GM23338 (cell line): ENCODE measurements at regions not wholly inside any gene's neighbourhood (a gene's known extent, or its start where the extent isn't known, plus 50 kb on each side); places are given as distances from the start of the nearest gene placed in this dataset.

Source experiments
- ATAC-seq: fragments of 200-7000 bp; cut with Tn5 transposase; 3 replicates; pipeline ENCODE4 v1.9.1; 2020
- DNase-seq: peaks from one replicate; pipeline ENCODE4 v3.0.0-alpha.2; 2015; ENCODE audit warnings: low spot score
- H2AFZ ChIP-seq: fragments of 200-600 bp; sonication (generic); 2 replicates; pipeline ENCODE4 v1.8.0; 2016; ENCODE audit warnings: antibody characterized with exemption, mild to moderate bottlenecking, moderate library complexity
- H3F3A ChIP-seq: fragments of 200-600 bp; sonication (generic); replicated peaks from 2 replicates; pipeline ENCODE4 v1.8.0; 2017; ENCODE audit warnings: antibody characterized with exemption, mixed run types, low read depth
- H3K27ac ChIP-seq: fragments of 200-600 bp; sonication (generic); 2 replicates; pipeline ENCODE4 v1.6.1; 2016; ENCODE audit warnings: low read depth
- H3K27me3 ChIP-seq: fragments of 200-600 bp; sonication (generic); 2 replicates; pipeline ENCODE4 v1.8.0; 2016; ENCODE audit warnings: mild to moderate bottlenecking, mixed run types, moderate library complexity; ENCODE audit not compliant: insufficient read depth
- H3K36me3 ChIP-seq: fragments of 200-600 bp; sonication (generic); 2 replicates; pipeline ENCODE4 v1.8.0; 2016; ENCODE audit warnings: mild to moderate bottlenecking; ENCODE audit not compliant: insufficient read depth
- H3K4me1 ChIP-seq: fragments of 200-600 bp; sonication (generic); 2 replicates; pipeline ENCODE4 v1.8.0; 2016; ENCODE audit warnings: mild to moderate bottlenecking, moderate library complexity; ENCODE audit not compliant: insufficient read depth
- H3K4me2 ChIP-seq: fragments of 200-600 bp; sonication (generic); 2 replicates; pipeline ENCODE4 v1.7.1; 2017; ENCODE audit warnings: mixed run types
- H3K4me3 ChIP-seq: fragments of 200-600 bp; sonication (generic); 2 replicates; pipeline ENCODE4 v1.6.1; 2016; ENCODE audit warnings: mixed run types
- H3K79me2 ChIP-seq: fragments of 200-600 bp; sonication (generic); replicated peaks from 2 replicates; pipeline ENCODE4 v1.8.0; 2017; ENCODE audit warnings: mild to moderate bottlenecking; ENCODE audit not compliant: insufficient read depth
- H3K9me2 ChIP-seq: fragments of 200-600 bp; sonication (generic); 2 replicates; pipeline ENCODE4 v1.8.0; 2017; ENCODE audit not compliant: insufficient read depth
- H4K20me1 ChIP-seq: fragments of 200-600 bp; sonication (generic); replicated peaks from 2 replicates; pipeline ENCODE4 v1.8.0; 2017; ENCODE audit warnings: mild to moderate bottlenecking; ENCODE audit not compliant: insufficient read depth
- H3K27ac Mint-ChIP-seq: 2 replicates; pipeline ENCODE4 v1.8.0; 2020; ENCODE audit warnings: inconsistent platforms, mild to moderate bottlenecking, moderate library complexity, mixed read lengths
- H3K27me3 Mint-ChIP-seq: 3 replicates; pipeline ENCODE4 v1.8.0; 2022; ENCODE audit warnings: low read depth, mild to moderate bottlenecking, moderate library complexity, mixed read lengths, inconsistent platforms; ENCODE audit not compliant: insufficient read depth, poor library complexity
- H3K36me3 Mint-ChIP-seq: 3 replicates; pipeline ENCODE4 v1.8.0; 2021; ENCODE audit warnings: low read depth, mild to moderate bottlenecking, inconsistent platforms, moderate library complexity, mixed read lengths
- H3K4me1 Mint-ChIP-seq: 3 replicates; pipeline ENCODE4 v1.8.0; 2020; ENCODE audit warnings: mild to moderate bottlenecking, inconsistent platforms, mixed read lengths
- H3K4me3 Mint-ChIP-seq: 3 replicates; pipeline ENCODE4 v1.8.0; 2021; ENCODE audit warnings: moderate library complexity, mild to moderate bottlenecking, inconsistent platforms, mixed read lengths
- H3K9me3 Mint-ChIP-seq: 3 replicates; pipeline ENCODE4 v1.8.0; 2020; ENCODE audit warnings: moderate library complexity, mild to moderate bottlenecking, inconsistent platforms, mixed read lengths
- CREB1 ChIP-seq: fragments of 250-450 bp; sonication (Bioruptor Pico); IDR thresholded peaks from 2 replicates; pipeline ENCODE4 v1.5.0; 2020; ENCODE audit warnings: low read depth, mild to moderate bottlenecking, moderate library complexity
- EZH2 ChIP-seq: fragments of 200-600 bp; sonication (generic); IDR thresholded peaks from one replicate; pipeline ENCODE4 v1.8.0; 2017; ENCODE audit warnings: antibody characterized with exemption, mild to moderate bottlenecking, low read depth; ENCODE audit not compliant: unreplicated experiment
- EZH2phosphoT487 ChIP-seq: fragments of 200-600 bp; sonication (generic); IDR thresholded peaks from one replicate; pipeline ENCODE4 v1.8.1; 2018; ENCODE audit warnings: antibody characterized with exemption; ENCODE audit not compliant: unreplicated experiment
- JUNB ChIP-seq: IDR thresholded peaks from one replicate; pipeline ENCODE4 v1.6.1; 2016; ENCODE audit warnings: antibody characterized with exemption; ENCODE audit not compliant: unreplicated experiment
- NANOG ChIP-seq: IDR thresholded peaks from 2 replicates; pipeline ENCODE4 v1.6.1; 2016; ENCODE audit warnings: antibody characterized with exemption, borderline replicate concordance
- STAT1 ChIP-seq: IDR thresholded peaks from one replicate; pipeline ENCODE4 v1.6.1; 2016; ENCODE audit warnings: antibody characterized with exemption; ENCODE audit not compliant: unreplicated experiment
- ZNF114 ChIP-seq: fragments of 250-450 bp; sonication (Bioruptor Pico); IDR thresholded peaks from 2 replicates; pipeline ENCODE4 v1.5.0; 2020; ENCODE audit warnings: mild to moderate bottlenecking, moderate library complexity
- ZNF331 ChIP-seq: fragments of 250-450 bp; sonication (Bioruptor Pico); IDR thresholded peaks from 2 replicates; pipeline ENCODE4 v1.5.0; 2020; ENCODE audit warnings: low read depth, mild to moderate bottlenecking, moderate library complexity
- TF ChIP-seq, protein P1 (sequence below), 2 experiments: fragments of 200-600 bp in 1 of 2; sonication (generic) in 1 of 2; conservative IDR thresholded peaks; 2 replicates each; pipeline versions ENCODE4 v1.5.1 to v1.6.1; 2016 to 2017; ENCODE audit warnings: antibody characterized with exemption in 2 of 2, low read depth in 2 of 2, mild to moderate bottlenecking in 2 of 2, moderate library complexity in 1 of 2
- TF ChIP-seq, protein P2 (sequence below): IDR thresholded peaks from 2 replicates; pipeline ENCODE4 v1.6.1; 2016; ENCODE audit warnings: antibody characterized with exemption
- TF ChIP-seq, protein P3 (sequence below): fragments of 250-450 bp; sonication (Bioruptor Pico); IDR thresholded peaks from 2 replicates; pipeline ENCODE4 v1.5.0; 2020; ENCODE audit warnings: mild to moderate bottlenecking, moderate library complexity

DNA sequence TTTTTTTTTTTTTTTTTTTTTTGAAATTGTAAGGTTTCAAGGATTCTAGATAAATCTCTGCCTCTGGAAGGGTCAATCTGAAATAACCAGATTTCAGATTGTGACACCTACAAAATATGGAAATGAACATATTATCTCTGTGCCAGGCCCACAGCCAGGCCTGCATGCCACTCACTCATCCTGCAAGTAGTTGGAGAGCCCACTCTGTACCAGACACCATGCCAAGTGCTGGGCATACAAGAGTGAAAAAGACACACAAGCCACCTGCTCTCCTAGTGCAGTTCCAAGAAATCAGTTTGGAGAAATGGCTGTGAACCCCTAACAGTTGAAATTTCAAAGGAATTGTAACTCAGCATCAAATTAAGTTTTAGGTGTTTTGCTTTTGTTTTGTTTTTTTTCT is 145.9 kb upstream of the NOCT start (continued):
- TF ChIP-seq JUNB = no peak
- no peak for TF ChIP-seq ZNF331
- TF ChIP-seq NANOG = no peak
- no peak for TF ChIP-seq STAT1
- no peak for TF ChIP-seq EZH2
- TF ChIP-seq, protein P1, sequence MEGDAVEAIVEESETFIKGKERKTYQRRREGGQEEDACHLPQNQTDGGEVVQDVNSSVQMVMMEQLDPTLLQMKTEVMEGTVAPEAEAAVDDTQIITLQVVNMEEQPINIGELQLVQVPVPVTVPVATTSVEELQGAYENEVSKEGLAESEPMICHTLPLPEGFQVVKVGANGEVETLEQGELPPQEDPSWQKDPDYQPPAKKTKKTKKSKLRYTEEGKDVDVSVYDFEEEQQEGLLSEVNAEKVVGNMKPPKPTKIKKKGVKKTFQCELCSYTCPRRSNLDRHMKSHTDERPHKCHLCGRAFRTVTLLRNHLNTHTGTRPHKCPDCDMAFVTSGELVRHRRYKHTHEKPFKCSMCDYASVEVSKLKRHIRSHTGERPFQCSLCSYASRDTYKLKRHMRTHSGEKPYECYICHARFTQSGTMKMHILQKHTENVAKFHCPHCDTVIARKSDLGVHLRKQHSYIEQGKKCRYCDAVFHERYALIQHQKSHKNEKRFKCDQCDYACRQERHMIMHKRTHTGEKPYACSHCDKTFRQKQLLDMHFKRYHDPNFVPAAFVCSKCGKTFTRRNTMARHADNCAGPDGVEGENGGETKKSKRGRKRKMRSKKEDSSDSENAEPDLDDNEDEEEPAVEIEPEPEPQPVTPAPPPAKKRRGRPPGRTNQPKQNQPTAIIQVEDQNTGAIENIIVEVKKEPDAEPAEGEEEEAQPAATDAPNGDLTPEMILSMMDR (conservative IDR thresholded peaks at IDR 0.05; ENCODE audit: low read depth in 2 of 2) = no peak
- TF ChIP-seq ZNF114 (CRISPR knock-in tag) = no peak

DNA sequence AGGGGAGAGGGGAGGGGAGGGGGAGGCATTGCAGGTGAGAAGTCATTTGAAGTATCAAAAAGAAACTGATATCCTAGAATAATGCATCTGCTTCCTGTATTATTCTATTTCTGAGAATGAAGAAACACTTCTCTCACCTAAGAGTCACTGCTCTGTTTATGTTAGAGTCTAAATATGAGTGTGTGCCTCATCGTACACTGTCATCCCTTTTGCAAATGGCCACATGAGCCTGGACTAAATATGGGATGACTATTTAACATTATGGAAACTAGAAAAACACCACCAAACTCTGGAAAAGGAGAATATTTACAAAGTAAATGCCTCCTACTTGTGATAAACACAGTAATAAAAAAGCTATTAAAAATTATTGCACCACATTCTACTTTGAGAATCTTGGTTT is 146.4 kb upstream of the NOCT start:
- H3K4me1 Mint-ChIP-seq = peaks cover 16% of the 10 kb centered on the region
- Histone ChIP-seq H3F3A (no peaks in the 10 kb centered on the region), H2AFZ (no peak overlapping the region), H3K36me3 (no peaks in the 10 kb centered on the region), H3K27me3 (no peaks in the 10 kb centered on the region), H3K9me2 (no peaks in the 10 kb centered on the region), H3K79me2 (no peaks in the 10 kb centered on the region), H4K20me1 (no peaks in the 10 kb centered on the region), H3K4me1 (peaks cover 3% of the 10 kb centered on the region; the same call in 1 of the 2 replicates), H3K27ac (no peak overlapping the region), H3K4me2 (no peak overlapping the region), H3K4me3 (no peak overlapping the region)
- no peaks in the 10 kb centered on the region; the same call in 2 of the 3 replicates for H3K9me3 Mint-ChIP-seq
- DNase-seq (no peak), ATAC-seq (no peak)
- H3K27ac Mint-ChIP-seq = no peak overlapping the region
- no peaks in the 10 kb centered on the region for H3K27me3 Mint-ChIP-seq
- H3K4me3 Mint-ChIP-seq = no peak overlapping the region
- H3K36me3 Mint-ChIP-seq = no peaks in the 10 kb centered on the region
- TF ChIP-seq, protein P2, sequence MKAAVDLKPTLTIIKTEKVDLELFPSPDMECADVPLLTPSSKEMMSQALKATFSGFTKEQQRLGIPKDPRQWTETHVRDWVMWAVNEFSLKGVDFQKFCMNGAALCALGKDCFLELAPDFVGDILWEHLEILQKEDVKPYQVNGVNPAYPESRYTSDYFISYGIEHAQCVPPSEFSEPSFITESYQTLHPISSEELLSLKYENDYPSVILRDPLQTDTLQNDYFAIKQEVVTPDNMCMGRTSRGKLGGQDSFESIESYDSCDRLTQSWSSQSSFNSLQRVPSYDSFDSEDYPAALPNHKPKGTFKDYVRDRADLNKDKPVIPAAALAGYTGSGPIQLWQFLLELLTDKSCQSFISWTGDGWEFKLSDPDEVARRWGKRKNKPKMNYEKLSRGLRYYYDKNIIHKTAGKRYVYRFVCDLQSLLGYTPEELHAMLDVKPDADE = no peak
- TF ChIP-seq EZH2phosphoT487 (no peak), EZH2 (no peak), NANOG (no peak), ZNF114 (CRISPR knock-in tag) (no peak), CREB1 (CRISPR knock-in tag) (no peak)
- TF ChIP-seq, protein P3, sequence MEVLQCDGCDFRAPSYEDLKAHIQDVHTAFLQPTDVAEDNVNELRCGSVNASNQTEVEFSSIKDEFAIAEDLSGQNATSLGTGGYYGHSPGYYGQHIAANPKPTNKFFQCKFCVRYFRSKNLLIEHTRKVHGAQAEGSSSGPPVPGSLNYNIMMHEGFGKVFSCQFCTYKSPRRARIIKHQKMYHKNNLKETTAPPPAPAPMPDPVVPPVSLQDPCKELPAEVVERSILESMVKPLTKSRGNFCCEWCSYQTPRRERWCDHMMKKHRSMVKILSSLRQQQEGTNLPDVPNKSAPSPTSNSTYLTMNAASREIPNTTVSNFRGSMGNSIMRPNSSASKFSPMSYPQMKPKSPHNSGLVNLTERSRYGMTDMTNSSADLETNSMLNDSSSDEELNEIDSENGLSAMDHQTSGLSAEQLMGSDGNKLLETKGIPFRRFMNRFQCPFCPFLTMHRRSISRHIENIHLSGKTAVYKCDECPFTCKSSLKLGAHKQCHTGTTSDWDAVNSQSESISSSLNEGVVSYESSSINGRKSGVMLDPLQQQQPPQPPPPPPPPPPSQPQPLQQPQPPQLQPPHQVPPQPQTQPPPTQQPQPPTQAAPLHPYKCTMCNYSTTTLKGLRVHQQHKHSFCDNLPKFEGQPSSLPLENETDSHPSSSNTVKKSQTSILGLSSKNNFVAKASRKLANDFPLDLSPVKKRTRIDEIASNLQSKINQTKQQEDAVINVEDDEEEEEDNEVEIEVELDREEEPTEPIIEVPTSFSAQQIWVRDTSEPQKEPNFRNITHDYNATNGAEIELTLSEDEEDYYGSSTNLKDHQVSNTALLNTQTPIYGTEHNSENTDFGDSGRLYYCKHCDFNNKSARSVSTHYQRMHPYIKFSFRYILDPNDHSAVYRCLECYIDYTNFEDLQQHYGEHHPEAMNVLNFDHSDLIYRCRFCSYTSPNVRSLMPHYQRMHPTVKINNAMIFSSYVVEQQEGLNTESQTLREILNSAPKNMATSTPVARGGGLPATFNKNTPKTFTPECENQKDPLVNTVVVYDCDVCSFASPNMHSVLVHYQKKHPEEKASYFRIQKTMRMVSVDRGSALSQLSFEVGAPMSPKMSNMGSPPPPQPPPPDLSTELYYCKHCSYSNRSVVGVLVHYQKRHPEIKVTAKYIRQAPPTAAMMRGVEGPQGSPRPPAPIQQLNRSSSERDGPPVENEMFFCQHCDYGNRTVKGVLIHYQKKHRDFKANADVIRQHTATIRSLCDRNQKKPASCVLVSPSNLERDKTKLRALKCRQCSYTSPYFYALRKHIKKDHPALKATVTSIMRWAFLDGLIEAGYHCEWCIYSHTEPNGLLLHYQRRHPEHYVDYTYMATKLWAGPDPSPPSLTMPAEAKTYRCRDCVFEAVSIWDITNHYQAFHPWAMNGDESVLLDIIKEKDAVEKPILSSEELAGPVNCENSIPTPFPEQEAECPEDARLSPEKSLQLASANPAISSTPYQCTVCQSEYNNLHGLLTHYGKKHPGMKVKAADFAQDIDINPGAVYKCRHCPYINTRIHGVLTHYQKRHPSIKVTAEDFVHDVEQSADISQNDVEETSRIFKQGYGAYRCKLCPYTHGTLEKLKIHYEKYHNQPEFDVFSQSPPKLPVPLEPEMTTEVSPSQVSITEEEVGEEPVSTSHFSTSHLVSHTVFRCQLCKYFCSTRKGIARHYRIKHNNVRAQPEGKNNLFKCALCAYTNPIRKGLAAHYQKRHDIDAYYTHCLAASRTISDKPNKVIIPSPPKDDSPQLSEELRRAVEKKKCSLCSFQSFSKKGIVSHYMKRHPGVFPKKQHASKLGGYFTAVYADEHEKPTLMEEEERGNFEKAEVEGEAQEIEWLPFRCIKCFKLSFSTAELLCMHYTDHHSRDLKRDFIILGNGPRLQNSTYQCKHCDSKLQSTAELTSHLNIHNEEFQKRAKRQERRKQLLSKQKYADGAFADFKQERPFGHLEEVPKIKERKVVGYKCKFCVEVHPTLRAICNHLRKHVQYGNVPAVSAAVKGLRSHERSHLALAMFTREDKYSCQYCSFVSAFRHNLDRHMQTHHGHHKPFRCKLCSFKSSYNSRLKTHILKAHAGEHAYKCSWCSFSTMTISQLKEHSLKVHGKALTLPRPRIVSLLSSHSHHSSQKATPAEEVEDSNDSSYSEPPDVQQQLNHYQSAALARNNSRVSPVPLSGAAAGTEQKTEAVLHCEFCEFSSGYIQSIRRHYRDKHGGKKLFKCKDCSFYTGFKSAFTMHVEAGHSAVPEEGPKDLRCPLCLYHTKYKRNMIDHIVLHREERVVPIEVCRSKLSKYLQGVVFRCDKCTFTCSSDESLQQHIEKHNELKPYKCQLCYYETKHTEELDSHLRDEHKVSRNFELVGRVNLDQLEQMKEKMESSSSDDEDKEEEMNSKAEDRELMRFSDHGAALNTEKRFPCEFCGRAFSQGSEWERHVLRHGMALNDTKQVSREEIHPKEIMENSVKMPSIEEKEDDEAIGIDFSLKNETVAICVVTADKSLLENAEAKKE = no peak
- TF ChIP-seq, protein P1 (conservative IDR thresholded peaks at IDR 0.05; ENCODE audit: low read depth in 2 of 2) = no peak
